Mucosa of stomach (tissue), 1 donor: ENCODE measurements at regions not wholly inside any gene's neighbourhood (a gene's known extent, or its start where the extent isn't known, plus 50 kb on each side); places are given as distances from the start of the nearest gene placed in this dataset.
A peak's percentile ranks its signal among the peaks of the same experiment; 100 is the strongest.
"Not testable (repeated sequence)": the region's sequence is repeated elsewhere in the genome, so short reads cannot be mapped to it uniquely, and the experiment has no call there.

Source experiments
- H3K27me3 ChIP-seq: one replicate; pipeline ENCODE4 v1.7.0; 2013; ENCODE audit warnings: mild to moderate bottlenecking, low read length; ENCODE audit not compliant: control insufficient read depth, insufficient read depth
- H3K36me3 ChIP-seq: one replicate; pipeline ENCODE4 v1.7.0; 2013; ENCODE audit warnings: low read length; ENCODE audit not compliant: control insufficient read depth, insufficient read depth
- H3K4me1 ChIP-seq: one replicate; pipeline ENCODE4 v1.7.0; 2013; ENCODE audit warnings: mild to moderate bottlenecking, low read length; ENCODE audit not compliant: control insufficient read depth, insufficient read depth
- H3K4me3 ChIP-seq: one replicate; pipeline ENCODE4 v1.7.0; 2013; ENCODE audit warnings: low read length
- H3K9ac ChIP-seq: one replicate; pipeline ENCODE4 v1.7.0; 2013; ENCODE audit warnings: mild to moderate bottlenecking, low read length, moderate library complexity
- H3K9me3 ChIP-seq: one replicate; pipeline ENCODE4 v1.7.0; 2013; ENCODE audit warnings: mild to moderate bottlenecking, low read length, moderate library complexity; ENCODE audit not compliant: control insufficient read depth
- donor health status: Pancreatic carcinoma.

DNA sequence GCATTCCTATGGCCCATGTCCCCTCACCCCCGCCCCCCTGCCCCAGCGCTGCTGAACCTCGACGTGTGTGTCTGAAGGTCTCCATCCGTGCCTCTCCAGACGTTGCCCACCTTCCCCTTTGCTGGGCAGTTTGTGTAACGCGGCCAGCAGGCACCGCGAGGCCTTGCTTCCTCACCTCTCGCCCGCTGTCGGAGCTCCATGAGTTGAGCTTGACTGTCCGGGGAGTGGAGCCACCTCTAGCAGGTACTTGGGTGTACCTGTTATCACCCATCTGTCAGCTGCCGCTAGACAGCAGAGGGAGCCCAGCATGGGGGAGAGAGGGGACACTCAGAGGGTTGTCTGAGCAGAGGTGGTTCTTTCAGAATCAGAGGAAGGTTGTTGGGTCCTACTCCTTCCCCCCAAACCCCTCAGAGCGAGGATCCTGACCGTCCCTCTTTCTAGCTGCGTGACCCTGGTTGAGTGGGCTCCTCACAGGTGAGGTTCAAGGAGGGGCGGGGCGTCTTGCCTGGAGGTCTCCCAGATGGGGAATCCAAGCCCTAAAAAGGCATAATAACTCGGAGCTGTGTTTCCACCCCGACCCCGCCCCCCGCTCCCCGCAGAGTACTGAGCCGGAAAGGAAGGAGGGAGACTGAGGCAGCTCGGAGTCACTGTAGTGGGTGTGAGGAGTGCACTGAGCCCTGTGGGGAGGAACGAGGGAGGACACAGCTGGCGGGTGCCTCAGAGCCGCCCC is 184.7 kb downstream of the C9orf50 start:
- H3K36me3 ChIP-seq = no peaks in the 10 kb centered on the region
- peaks cover 24% of the 10 kb centered on the region for H3K27me3 ChIP-seq
- H3K4me3 ChIP-seq = no peak overlapping the region
- H3K4me1 ChIP-seq = peaks cover 22% of the 10 kb centered on the region
- H3K9me3 ChIP-seq = no peaks in the 10 kb centered on the region
- peak overlapping the region; percentile 51 for H3K9ac ChIP-seq

DNA sequence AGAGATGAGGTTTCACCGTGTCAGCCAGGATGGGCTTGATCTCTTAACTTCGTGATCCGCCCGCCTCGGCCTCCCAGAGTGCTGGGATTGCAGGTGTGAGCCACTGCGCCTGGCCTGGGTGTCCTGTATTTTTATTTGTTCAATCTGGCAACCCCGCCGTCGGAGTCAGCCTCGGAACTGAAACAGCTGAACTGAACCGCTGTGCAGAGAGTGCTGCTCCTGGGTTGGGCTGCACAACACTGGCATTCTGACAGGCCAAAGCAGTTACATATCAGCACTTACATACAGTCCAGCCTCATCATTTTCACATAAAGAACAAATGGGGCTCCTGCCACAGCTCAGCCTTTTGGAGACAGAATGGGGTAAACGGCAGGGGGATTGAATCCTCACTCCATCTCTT is 185.6 kb downstream of the C9orf50 start:
- peaks cover 24% of the 10 kb centered on the region for H3K27me3 ChIP-seq
- no peaks in the 10 kb centered on the region for H3K36me3 ChIP-seq
- peaks cover 22% of the 10 kb centered on the region for H3K4me1 ChIP-seq
- H3K4me3 ChIP-seq = no peak overlapping the region
- no peaks in the 10 kb centered on the region for H3K9me3 ChIP-seq
- no peak overlapping the region for H3K9ac ChIP-seq

DNA sequence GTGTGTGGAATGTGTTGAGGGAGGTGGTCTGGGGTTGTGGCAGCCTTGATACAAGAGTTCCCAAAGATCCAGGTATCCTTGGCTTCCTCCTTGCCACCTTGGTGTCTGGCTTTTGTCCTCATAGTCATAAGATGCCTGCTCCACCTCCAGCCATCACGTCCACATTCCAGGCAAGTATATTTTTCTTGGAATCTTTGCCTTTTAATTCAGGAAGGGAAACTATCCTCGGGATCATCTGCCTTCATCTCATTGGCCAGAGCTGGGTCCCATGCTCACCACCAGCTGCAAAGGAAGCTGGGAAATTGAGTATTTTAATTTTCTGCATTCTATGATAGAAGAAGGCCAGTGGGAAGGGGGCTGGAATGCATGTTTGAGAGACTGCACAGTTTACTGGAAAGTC is 186.7 kb downstream of the C9orf50 start:
- Histone ChIP-seq H3K9ac (no peak overlapping the region), H3K27me3 (peaks cover 24% of the 10 kb centered on the region), H3K4me1 (peaks cover 28% of the 10 kb centered on the region), H3K9me3 (no peaks in the 10 kb centered on the region), H3K36me3 (no peaks in the 10 kb centered on the region), H3K4me3 (no peak overlapping the region)

DNA sequence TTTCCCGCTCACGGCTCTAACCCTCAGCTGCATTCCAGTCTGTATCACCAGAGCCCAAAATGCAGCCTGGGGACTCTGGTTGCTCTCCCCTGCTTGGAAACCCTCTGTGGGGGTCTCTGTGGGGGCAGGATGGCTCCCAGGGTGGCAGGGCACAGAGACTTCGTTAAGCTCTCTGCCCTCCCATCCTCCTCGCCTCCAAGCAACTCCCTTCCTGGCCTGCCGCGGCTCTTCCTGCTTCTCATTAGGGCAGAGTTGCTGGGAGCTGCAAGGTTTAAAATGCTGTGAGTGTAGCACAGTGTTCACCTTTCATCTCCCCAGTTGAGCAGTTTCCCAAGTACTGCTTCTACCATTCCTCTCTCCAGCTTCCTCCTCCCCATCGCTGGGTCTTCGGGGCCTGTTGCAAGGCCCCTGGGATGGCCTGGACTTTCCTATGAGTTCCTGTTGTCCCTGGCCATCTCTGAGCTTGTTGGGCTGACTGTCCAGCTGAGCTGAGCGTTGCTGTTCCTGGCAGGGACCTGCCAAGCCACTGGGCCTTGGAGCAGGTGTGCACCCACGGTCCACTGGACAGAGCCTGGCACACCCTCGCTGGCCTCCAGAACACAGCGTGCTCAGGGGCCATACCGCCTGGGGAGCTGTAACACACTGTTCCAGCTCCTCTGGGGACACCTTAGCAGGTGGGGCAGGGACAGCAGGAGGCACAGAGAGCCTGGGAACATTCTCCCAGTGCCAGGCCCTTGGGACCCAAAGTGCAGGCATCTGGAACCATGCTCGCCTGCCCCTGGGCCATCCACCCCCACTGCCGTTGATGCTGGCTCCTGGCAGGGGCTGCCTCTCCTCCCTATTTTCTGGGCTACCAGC is 188.4 kb downstream of the C9orf50 start:
- H3K4me3 ChIP-seq = no peak overlapping the region
- no peak overlapping the region for H3K9ac ChIP-seq
- no peaks in the 10 kb centered on the region for H3K9me3 ChIP-seq
- peaks cover 13% of the 10 kb centered on the region for H3K27me3 ChIP-seq
- H3K4me1 ChIP-seq = peaks cover 20% of the 10 kb centered on the region
- no peaks in the 10 kb centered on the region for H3K36me3 ChIP-seq

DNA sequence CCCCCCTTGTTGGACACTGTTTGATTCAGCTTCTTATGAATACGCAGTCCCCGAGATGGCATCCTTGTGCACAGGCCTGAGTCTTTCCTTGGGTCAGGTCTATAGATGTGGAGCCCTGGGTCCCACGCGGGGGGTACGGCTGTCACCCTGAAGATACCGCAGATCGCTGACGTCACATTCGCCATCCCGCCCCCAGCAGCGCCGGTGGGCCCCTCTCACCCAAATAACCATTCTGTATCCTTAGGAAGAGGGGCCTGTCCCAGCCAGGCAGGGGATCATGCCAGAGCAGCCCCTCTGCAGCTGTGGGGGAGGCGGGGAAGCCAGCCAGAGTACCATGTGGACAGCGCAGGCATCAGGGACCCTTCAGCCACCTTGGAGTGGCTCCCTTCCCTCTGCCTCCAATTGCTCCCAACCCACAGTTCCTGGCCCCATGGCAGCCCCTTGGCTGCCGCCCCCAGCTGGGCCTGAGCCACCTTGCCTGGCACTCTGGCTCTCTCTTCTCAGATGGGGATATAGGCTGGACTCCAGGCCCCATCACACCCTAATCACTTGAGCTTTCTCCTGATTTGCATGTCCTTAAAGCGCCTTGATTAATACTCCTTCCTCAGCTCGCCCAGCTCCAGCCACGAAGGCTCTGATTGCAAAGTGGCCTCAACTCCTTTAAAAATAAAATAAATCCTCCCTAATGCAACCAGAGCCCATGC is 189.8 kb downstream of the C9orf50 start:
- H3K36me3 ChIP-seq = no peaks in the 10 kb centered on the region
- no peaks in the 10 kb centered on the region for H3K27me3 ChIP-seq
- H3K4me3 ChIP-seq = no peak overlapping the region
- H3K9ac ChIP-seq = no peak overlapping the region
- H3K4me1 ChIP-seq = peaks cover 11% of the 10 kb centered on the region
- H3K9me3 ChIP-seq = no peaks in the 10 kb centered on the region

DNA sequence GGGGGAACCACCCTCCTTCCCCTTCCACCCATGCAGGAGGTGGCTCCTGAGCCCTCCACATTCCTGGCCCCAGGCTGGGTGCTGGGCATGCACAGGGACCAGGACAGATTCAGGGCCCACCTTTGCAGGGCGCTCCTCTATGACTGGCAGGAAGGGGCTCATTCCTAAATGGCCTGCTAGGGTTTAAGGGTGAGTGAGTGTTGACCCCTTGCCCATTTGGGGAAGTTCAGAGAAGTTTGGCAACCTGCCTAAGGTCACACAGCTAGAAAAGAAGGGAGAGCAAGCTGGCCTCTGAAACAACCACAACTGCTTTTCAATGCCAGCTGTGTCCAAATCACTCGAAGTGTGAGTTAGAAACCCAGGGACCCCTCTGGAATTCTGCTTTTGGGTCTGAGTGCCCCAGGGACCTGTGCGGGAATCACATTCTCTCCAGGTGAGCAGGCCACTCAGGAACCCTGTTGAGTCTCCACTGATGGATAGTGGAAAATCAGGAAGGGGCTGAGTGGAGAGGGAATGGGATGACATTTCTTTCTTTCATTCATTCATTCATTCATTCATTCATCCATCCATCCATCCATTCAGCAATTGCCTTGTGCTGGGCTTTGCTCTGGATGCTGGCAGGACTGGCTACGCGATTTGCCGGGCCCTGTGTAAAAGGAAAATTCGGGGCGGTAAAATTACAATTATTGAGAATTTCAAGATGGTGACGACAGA is 191.9 kb downstream of the C9orf50 start:
- H3K36me3 ChIP-seq = no peaks in the 10 kb centered on the region
- H3K9me3 ChIP-seq = no peaks in the 10 kb centered on the region
- H3K27me3 ChIP-seq = no peaks in the 10 kb centered on the region
- peaks cover 11% of the 10 kb centered on the region for H3K4me1 ChIP-seq
- H3K4me3 ChIP-seq = no peak overlapping the region
- no peak overlapping the region for H3K9ac ChIP-seq

DNA sequence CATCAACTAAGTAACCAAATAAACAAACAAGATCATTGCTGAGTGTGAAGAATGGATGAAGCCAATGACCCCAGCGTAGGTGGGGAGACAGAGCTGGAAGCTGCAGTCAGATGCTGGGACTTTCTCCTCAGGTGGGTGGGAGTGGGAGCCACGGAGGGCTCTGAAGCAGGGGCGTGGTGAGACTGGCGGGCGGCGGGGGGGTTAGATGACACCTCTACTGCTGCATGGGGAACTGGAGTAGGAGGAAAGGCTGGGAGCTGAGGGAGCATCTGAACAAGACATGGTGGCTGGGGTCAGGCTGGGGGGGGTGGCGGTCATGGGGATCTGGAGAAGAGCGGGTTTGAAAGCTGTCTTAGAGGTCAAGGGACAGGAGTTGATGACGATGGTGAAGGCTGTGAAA is 193.8 kb downstream of the C9orf50 start:
- no peaks in the 10 kb centered on the region for H3K9me3 ChIP-seq
- H3K27me3 ChIP-seq = no peaks in the 10 kb centered on the region
- H3K36me3 ChIP-seq = no peaks in the 10 kb centered on the region
- no peak overlapping the region for H3K9ac ChIP-seq
- H3K4me1 ChIP-seq = peaks cover 18% of the 10 kb centered on the region
- no peak overlapping the region for H3K4me3 ChIP-seq

DNA sequence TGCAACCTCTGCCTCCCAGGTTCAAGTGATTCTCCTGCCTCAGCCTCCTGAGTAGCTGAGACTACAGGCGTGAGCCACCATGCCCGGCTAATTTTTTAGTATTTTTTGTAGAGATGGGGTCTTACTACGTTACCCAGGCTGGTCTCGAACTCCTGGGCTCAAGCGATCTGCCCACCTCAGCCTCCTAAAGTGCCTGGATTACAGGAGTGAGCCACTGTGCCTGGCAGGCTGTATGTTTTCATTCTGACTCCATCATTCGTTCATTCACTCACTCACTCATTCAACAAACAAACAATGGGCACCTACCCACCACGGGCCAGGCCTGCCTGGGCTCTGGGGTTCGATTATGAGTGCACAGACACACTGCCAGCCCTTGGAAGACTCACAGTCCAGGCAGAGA is 197.1 kb downstream of the C9orf50 start:
- not testable (repeated sequence) for H3K27me3 ChIP-seq, H3K9me3 ChIP-seq, H3K36me3 ChIP-seq, H3K4me3 ChIP-seq, H3K9ac ChIP-seq
- peaks cover 14% of the 10 kb centered on the region for H3K4me1 ChIP-seq

DNA sequence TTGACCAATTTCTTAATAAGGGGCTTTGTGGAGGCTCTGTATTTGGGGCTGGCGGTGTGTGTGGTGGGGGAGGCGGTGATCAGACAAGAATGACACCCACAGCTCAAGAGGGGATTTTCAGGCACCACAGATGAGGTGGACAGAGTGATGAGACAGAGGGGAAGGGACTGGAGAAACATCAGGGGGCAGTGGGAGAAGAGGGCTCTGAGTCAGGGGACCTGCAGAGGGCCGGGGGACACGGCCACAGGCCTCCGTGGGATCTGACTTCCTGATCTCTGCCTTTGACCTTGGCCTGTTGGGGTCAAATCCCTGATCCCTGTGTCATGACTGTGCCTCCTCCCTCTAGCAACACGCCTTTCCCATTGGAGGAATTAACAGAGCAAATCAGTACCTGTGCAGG is 197.7 kb downstream of the C9orf50 start:
- H3K9ac ChIP-seq = no peak overlapping the region
- peaks cover 14% of the 10 kb centered on the region for H3K4me1 ChIP-seq
- H3K9me3 ChIP-seq = no peaks in the 10 kb centered on the region
- H3K27me3 ChIP-seq = no peaks in the 10 kb centered on the region
- H3K4me3 ChIP-seq = no peak overlapping the region
- H3K36me3 ChIP-seq = no peaks in the 10 kb centered on the region

DNA sequence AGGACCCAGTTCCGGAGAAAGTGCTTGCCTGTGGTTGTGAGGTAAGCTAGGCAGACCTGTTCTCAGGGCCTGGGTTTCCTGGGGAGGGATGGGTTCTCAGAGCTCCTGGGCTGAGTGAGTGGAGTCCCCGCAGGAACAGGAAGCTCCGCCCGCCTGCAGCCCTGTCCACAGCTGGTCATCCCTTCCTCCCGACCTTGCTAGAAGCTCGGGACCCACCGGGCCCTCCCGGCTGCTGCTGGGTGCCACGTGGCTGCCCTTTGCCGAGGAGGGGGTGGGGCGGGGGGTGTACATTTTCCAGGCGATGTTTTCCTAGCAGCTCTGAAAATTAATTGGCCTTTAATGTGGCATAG is 198.1 kb downstream of the C9orf50 start:
- Histone ChIP-seq H3K9ac (no peak overlapping the region), H3K27me3 (no peaks in the 10 kb centered on the region), H3K4me3 (no peak overlapping the region), H3K4me1 (peaks cover 14% of the 10 kb centered on the region), H3K9me3 (no peaks in the 10 kb centered on the region), H3K36me3 (no peaks in the 10 kb centered on the region)

DNA sequence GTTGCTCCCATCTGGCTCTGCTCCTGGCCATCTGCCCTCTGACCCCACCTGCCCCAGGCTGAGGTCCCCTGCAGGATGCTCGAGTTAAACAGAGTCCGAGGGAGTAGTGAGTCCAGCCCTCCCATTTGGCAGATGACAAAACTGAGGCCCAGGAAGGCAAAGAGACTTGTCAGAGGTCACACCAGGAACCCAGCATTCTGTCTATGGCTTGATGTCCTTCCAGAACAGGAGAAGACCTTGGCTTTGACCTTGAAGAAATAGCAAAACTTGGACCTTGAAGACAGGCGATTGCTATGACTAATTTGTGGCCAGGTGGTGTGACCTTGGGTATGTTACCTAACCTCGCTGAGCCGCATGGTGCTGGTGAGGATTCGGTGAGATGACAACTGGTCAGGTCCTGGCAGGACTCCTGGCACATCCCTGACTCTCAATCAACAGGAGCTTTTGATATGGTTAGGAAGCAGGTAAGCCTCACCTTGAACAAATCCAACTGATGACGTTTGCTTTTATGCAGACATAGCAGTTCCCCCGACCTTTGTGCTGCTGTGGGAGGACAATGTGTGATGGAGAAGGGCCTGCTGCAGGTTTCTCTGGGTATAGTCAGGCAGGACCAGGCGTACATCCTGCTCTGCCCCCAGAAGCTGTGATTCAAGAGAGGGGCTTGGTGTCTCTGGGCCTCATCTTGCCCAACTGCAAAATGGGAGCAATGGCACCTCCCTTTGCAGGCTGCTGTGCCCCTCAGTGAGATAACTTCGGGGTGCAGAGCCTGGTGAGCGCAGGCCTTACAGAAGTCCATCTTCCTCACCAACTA is 198.7 kb downstream of the C9orf50 start:
- no peak overlapping the region for H3K9ac ChIP-seq
- H3K9me3 ChIP-seq = no peaks in the 10 kb centered on the region
- peaks cover 14% of the 10 kb centered on the region for H3K4me1 ChIP-seq
- H3K4me3 ChIP-seq = no peak overlapping the region
- no peaks in the 10 kb centered on the region for H3K27me3 ChIP-seq
- no peaks in the 10 kb centered on the region for H3K36me3 ChIP-seq
